K562 (cell line): ENCODE measurements at regions not wholly inside any gene's neighbourhood (a gene's known extent, or its start where the extent isn't known, plus 50 kb on each side); places are given as distances from the start of the nearest gene placed in this dataset.

ENCODE experiments used
- ATAC-seq: fragments of 200-7000 bp; cut with Tn5 transposase; 3 replicates; pipeline ENCODE4 v1.9.1; 2020; ENCODE audit warnings: moderate library complexity
- BruUV-seq: library from RNA; stranded (reverse); fragments of 400-500 nt; replicated peaks from 2 replicates; lab custom pipeline; 2021; lab: Mats Ljungman, UMichigan
- CTCF ChIA-PET: fragments of 300-600 bp; formaldehyde crosslinking; extraction: SDS; loops from one replicate; lab custom pipeline; 2021; ENCODE audit warnings: low intra/inter-chr PET ratio; lab: Yijun Ruan, JAX
- POLR2A ChIA-PET: fragments of 300-600, 350-650 bp; sonication (Branson Sonifier 250); formaldehyde crosslinking; extraction: SDS; loops from one replicate; lab custom pipeline; 2021; ENCODE audit warnings: antibody characterized with exemption, inconsistent platforms; lab: Yijun Ruan, JAX
- DNase-seq, 4 experiments: peaks; one replicate each; pipeline versions ENCODE4 v3.0.0 to v3.0.0-alpha.2; 2011 to 2018; ENCODE audit warnings: low spot score in 3 of 4, mixed read lengths in 3 of 4; ENCODE audit errors: extremely low read depth in 1 of 4
- FAIRE-seq: peaks from 2 replicates; lab custom pipeline; 2011; peaks lifted over from hg19 to GRCh38; lab: Jason Lieb, UNC
- H2AFZ ChIP-seq: 2 replicates; pipeline ENCODE4 v1.6.0; 2011; ENCODE audit warnings: low read depth, low read length, control low read depth, inconsistent platforms
- H3K27ac ChIP-seq: fragments of 200-600 bp; 3 replicates; pipeline ENCODE4 v1.8.0; 2011; ENCODE audit warnings: low read depth, mild to moderate bottlenecking, control low read depth, inconsistent platforms, low read length, moderate library complexity, mixed read lengths; ENCODE audit errors: extremely low read depth
- H3K27me3 ChIP-seq, 2 experiments: fragments of 300-600 bp in 1 of 2; 2 replicates in 1 of 2; 3 replicates in 1 of 2; pipeline versions ENCODE4 v1.6.0 to v1.8.0; 2011; ENCODE audit warnings: inconsistent platforms in 2 of 2, low read length in 2 of 2, mild to moderate bottlenecking in 1 of 2, mixed read lengths in 1 of 2, moderate library complexity in 1 of 2; ENCODE audit not compliant: control insufficient read depth in 2 of 2, insufficient read depth in 2 of 2
- H3K36me3 ChIP-seq: fragments of 300-600 bp; 3 replicates; pipeline ENCODE4 v1.8.0; 2011; ENCODE audit warnings: mild to moderate bottlenecking, low read length, inconsistent platforms; ENCODE audit not compliant: control insufficient read depth, insufficient read depth
- H3K4me1 ChIP-seq, 2 experiments: fragments of 200-600 bp in 1 of 2; replicated peaks in 1 of 2; 2 replicates in 1 of 2; 3 replicates in 1 of 2; pipeline versions ENCODE4 v1.5.1 to v1.8.0; 2011; ENCODE audit warnings: inconsistent platforms in 2 of 2, low read length in 2 of 2, mild to moderate bottlenecking in 1 of 2, mixed read lengths in 1 of 2, moderate library complexity in 1 of 2; ENCODE audit not compliant: control insufficient read depth in 2 of 2, insufficient read depth in 2 of 2
- H3K4me2 ChIP-seq: 2 replicates; pipeline ENCODE4 v1.6.1; 2011; ENCODE audit warnings: low read length, control low read depth, inconsistent platforms, mixed read lengths; ENCODE audit not compliant: insufficient read depth
- H3K4me3 ChIP-seq: fragments of 200-600 bp; sonication (generic), shearing (Covaris generic); 2 replicates; pipeline ENCODE4 v1.5.1; 2016; ENCODE audit warnings: control low read depth, inconsistent platforms
- H3K79me2 ChIP-seq: fragments of 200-600 bp; 3 replicates; pipeline ENCODE4 v1.8.0; 2011; ENCODE audit warnings: low read length, inconsistent platforms; ENCODE audit not compliant: control insufficient read depth, insufficient read depth
- H3K9ac ChIP-seq, 2 experiments: 2 replicates each; pipeline versions ENCODE4 v1.6.0 to v1.6.1; 2011; ENCODE audit warnings: low read depth in 2 of 2, low read length in 2 of 2, control low read depth in 1 of 2, inconsistent platforms in 1 of 2, mild to moderate bottlenecking in 1 of 2, mixed read lengths in 1 of 2; ENCODE audit not compliant: insufficient read depth in 1 of 2
- H3K9me1 ChIP-seq: one replicate; pipeline ENCODE4 v1.6.0; 2011; ENCODE audit warnings: inconsistent platforms, mild to moderate bottlenecking, low read length, moderate library complexity; ENCODE audit not compliant: control insufficient read depth, insufficient read depth
- H3K9me3 ChIP-seq: replicated peaks from 2 replicates; pipeline ENCODE4 v1.5.1; 2011; ENCODE audit warnings: low read depth, low read length, inconsistent platforms; ENCODE audit not compliant: control insufficient read depth, insufficient read depth
- H4K20me1 ChIP-seq: replicated peaks from 2 replicates; pipeline ENCODE4 v1.6.1; 2011; ENCODE audit warnings: low read length, inconsistent platforms, mixed read lengths; ENCODE audit not compliant: control insufficient read depth, insufficient read depth
- CBX3 ChIP-seq, 2 experiments: IDR thresholded peaks; 1 replicate in 1 of 2; 2 replicates in 1 of 2; pipeline ENCODE4 v1.6.1; 2012; ENCODE audit warnings: inconsistent platforms in 2 of 2, low read length in 2 of 2, borderline replicate concordance in 1 of 2, control low read depth in 1 of 2
- CHAMP1 ChIP-seq: fragments of 450-650 bp; IDR thresholded peaks from 2 replicates; pipeline ENCODE4 v1.6.1; 2016; ENCODE audit warnings: mild to moderate bottlenecking
- EWSR1 ChIP-seq: fragments of 450-650 bp; IDR thresholded peaks from 2 replicates; pipeline ENCODE4 v1.6.1; 2018; ENCODE audit warnings: borderline replicate concordance, mild to moderate bottlenecking, low read depth, moderate library complexity; ENCODE audit not compliant: partially characterized antibody
- GABPB2 ChIP-seq: fragments of 250-450 bp; sonication (Bioruptor Pico); conservative IDR thresholded peaks from 2 replicates; pipeline ENCODE4 v1.5.1; 2021; ENCODE audit warnings: mild to moderate bottlenecking
- KAT2B ChIP-seq: IDR thresholded peaks from one replicate; pipeline ENCODE4 v1.6.1; 2012; ENCODE audit warnings: low read depth, mild to moderate bottlenecking, control low read depth, inconsistent platforms, low read length, moderate library complexity
- NCOA6 ChIP-seq: fragments of 450-650 bp; IDR thresholded peaks from 2 replicates; pipeline ENCODE4 v1.6.1; 2017; ENCODE audit warnings: mild to moderate bottlenecking
- NCOR1 ChIP-seq: fragments of 450-650 bp; IDR thresholded peaks from 2 replicates; pipeline ENCODE4 v1.6.1; 2016; ENCODE audit warnings: mild to moderate bottlenecking, moderate library complexity
- NFRKB ChIP-seq: fragments of 450-650 bp; IDR thresholded peaks from 2 replicates; pipeline ENCODE4 v1.6.1; 2016; ENCODE audit warnings: low read depth
- NRF1 ChIP-seq, 2 experiments: fragments of 450-650 bp; IDR thresholded peaks in 1 of 2; conservative IDR thresholded peaks in 1 of 2; 2 replicates each; pipeline ENCODE4 v1.6.1; 2014; ENCODE audit warnings: mild to moderate bottlenecking in 2 of 2
- PPARD ChIP-seq: fragments of 250-450 bp; sonication (Bioruptor Pico); IDR thresholded peaks from 2 replicates; pipeline ENCODE4 v1.8.0; 2022; ENCODE audit warnings: inconsistent platforms, mild to moderate bottlenecking, moderate library complexity
- RNF219 ChIP-seq: fragments of 250-450 bp; sonication (Bioruptor Pico); IDR thresholded peaks from 2 replicates; pipeline ENCODE4 v1.5.0; 2022; ENCODE audit warnings: mild to moderate bottlenecking
- UBTF ChIP-seq, 2 experiments: IDR thresholded peaks; 2 replicates each; pipeline ENCODE4 v1.6.1; 2012; ENCODE audit warnings: improper control_type of control experiment in 2 of 2, low read depth in 2 of 2, low read length in 2 of 2, borderline replicate concordance in 1 of 2
- ZFP91 ChIP-seq: sonication (generic); formaldehyde crosslinking; IDR thresholded peaks from 2 replicates; pipeline ENCODE4 v1.8.0; 2022; ENCODE audit warnings: mild to moderate bottlenecking, missing genetic modification reagents
- ZSCAN32 ChIP-seq: fragments of 450-650 bp; formaldehyde crosslinking; IDR thresholded peaks from 2 replicates; pipeline ENCODE4 v1.4.0; 2020; ENCODE audit warnings: mild to moderate bottlenecking, moderate library complexity
- WGBS: fragments of 100-300 bp; shearing (Covaris generic); methylation state at CpG from one replicate; pipeline ENCODE4 v1.1.6; 2016; ENCODE audit warnings: low coverage, mixed read lengths; ENCODE audit not compliant: insufficient coverage; ENCODE audit errors: missing lambda C conversion rate; 5-methylcytosine and 5-hydroxymethylcytosine counted together
- in situ Hi-C: fragments of 300-500 bp; cut with MboI; formaldehyde crosslinking; loops from 4 replicates; pipeline ENCODE4 v1.15.0; 2018; ENCODE audit warnings: inconsistent platforms, mixed read lengths
- intact Hi-C: fragments of 100-400 bp; cut with micrococcal nuclease; formaldehyde crosslinking; loops from 2 replicates; pipeline ENCODE4 v1.14.2; 2022

- TF ChIP-seq ZFP91 (CRISPR knock-in tag) (no peak), EWSR1 (no peak), KAT2B (no peak), RNF219 (CRISPR knock-in tag) (no peak)
Measured at GRCh38 chr16:51888534-51888933, 658.4 kb downstream of the TOX3 start (continued).

GRCh38 chr16:51888016-51888415, 658.9 kb downstream of the TOX3 start:
- intact Hi-C loops = no loop called here
- TF ChIP-seq UBTF (IDR thresholded peaks at IDR 0.05; ENCODE audit: borderline replicate concordance in 1 of 2, low read depth in 2 of 2, low read length in 2 of 2) (no peak), CBX3 (IDR thresholded peaks at IDR 0.05; ENCODE audit: borderline replicate concordance in 1 of 2, low read length in 2 of 2) (no peak), NCOA6 (no peak), CHAMP1 (no peak), NCOR1 (no peak), GABPB2 (CRISPR knock-in tag) (no peak), NRF1 (conservative IDR thresholded peaks at IDR 0.05 in 1 of 2, IDR thresholded peaks at IDR 0.05 in 1 of 2) (no peak), ZSCAN32 (CRISPR knock-in tag) (no peak), PPARD (CRISPR knock-in tag) (no peak), NFRKB (no peak)

More at GRCh38 chr16:51888016-51888415, 658.9 kb downstream of the TOX3 start:
- Histone ChIP-seq H4K20me1 (no peaks in the 10 kb centered on the region), H3K9me1 (no peaks in the 10 kb centered on the region), H3K9me3 (no peaks in the 10 kb centered on the region), H3K79me2 (no peaks in the 10 kb centered on the region), H3K9ac (no peak overlapping the region), H2AFZ (no peak overlapping the region), H3K36me3 (no peaks in the 10 kb centered on the region), H3K27ac (no peak overlapping the region), H3K4me1 (no peaks in the 10 kb centered on the region), H3K27me3 (no peaks in the 10 kb centered on the region), H3K4me3 (no peak overlapping the region), H3K4me2 (no peak overlapping the region)
- in situ Hi-C loops = no loop called here
- POLR2A ChIA-PET = no interaction called here
- ATAC-seq (no peak), DNase-seq (no peak), FAIRE-seq (no peak)
- WGBS = 0% methylated on average over 1 of the region's 1 CpG
- CTCF ChIA-PET = no interaction called here
- no TSS peak for BruUV-seq
